ENCODE measurements at regions not wholly inside any gene's neighbourhood (a gene's known extent, or its start where the extent isn't known, plus 50 kb on each side); places are given as distances from the start of the nearest gene placed in this dataset.

DNA sequence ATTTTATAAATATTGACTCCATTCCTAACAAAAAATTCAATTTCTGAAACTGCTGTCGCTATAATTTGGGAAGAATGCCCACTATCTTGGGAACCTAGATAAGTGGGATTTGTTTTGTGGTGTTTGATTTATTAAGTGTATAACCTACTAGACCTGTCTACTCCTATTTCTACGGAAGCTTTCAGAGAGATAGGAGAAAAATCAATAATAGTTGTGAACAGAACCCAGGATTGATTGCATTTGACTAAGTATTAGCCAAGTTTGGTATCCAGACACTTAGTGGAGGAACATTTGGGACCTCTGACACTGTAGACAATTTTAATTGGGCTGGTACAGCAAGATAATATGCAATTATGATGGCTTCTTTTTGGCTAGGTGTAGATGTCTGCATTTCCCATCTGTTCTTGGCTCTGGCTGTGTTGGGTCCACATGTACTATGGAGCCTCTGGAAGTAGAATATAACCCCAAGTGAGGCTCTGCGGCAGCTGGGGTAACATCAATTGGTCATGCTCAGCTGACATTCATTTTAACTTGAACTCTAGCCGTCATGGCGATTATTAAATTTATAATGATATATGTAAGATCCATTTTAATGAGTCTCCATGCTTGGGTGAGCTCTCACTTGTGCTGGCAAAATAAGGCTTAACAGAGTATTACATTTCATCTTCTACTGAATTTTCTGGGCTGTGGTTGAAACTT lies 111.5 kb upstream of the E2F8 start:
- TF ChIP-seq, protein P1, sequence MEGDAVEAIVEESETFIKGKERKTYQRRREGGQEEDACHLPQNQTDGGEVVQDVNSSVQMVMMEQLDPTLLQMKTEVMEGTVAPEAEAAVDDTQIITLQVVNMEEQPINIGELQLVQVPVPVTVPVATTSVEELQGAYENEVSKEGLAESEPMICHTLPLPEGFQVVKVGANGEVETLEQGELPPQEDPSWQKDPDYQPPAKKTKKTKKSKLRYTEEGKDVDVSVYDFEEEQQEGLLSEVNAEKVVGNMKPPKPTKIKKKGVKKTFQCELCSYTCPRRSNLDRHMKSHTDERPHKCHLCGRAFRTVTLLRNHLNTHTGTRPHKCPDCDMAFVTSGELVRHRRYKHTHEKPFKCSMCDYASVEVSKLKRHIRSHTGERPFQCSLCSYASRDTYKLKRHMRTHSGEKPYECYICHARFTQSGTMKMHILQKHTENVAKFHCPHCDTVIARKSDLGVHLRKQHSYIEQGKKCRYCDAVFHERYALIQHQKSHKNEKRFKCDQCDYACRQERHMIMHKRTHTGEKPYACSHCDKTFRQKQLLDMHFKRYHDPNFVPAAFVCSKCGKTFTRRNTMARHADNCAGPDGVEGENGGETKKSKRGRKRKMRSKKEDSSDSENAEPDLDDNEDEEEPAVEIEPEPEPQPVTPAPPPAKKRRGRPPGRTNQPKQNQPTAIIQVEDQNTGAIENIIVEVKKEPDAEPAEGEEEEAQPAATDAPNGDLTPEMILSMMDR (conservative IDR thresholded peaks at IDR 0.05) = no peak
- H3K27ac ChIP-seq = no peak overlapping the region

DNA sequence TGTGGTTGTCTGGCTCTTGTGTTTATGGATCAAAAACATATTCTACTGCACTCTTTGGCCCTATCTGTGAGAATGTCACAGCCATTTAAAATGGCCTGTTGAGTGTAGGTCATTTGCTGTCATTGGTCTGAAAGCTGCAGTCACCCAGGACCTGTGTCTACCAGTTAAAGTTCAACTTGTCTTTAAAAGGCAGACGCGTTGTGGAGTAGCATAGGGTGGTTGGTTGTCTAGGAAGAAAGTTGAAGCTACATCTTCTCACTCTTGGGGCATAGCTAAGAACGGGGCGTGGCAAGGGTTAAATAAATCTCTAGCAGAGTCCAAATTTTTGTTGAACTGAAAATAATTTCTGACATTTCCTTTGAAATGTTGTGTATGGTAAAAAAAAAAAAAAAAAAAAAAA lies 110.7 kb upstream of the E2F8 start:
- TF ChIP-seq, protein P1 (conservative IDR thresholded peaks at IDR 0.05) = no peak
- no peak overlapping the region for H3K27ac ChIP-seq

DNA sequence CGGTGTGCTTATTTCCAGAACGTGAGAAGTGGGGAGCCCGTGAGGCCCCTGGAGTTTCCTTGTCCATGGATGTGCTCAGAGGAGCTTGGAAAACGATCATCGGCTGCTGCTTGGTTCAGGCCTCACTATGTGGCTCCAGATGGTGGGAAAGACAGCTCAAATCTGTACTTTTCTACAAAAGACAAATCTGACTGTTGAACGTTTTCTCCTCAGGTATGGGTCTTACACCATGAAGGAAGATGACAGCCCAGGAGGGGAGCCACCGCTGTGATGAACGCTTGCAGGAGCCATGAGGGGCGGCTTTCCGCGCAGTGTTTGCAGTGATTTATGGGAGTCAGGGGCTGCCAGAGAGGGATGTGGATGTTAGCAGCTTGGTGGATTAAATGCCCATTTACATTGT lies 109.4 kb upstream of the E2F8 start:
- H3K27ac ChIP-seq = no peak overlapping the region
- TF ChIP-seq, protein P1 (conservative IDR thresholded peaks at IDR 0.05) = no peak

DNA sequence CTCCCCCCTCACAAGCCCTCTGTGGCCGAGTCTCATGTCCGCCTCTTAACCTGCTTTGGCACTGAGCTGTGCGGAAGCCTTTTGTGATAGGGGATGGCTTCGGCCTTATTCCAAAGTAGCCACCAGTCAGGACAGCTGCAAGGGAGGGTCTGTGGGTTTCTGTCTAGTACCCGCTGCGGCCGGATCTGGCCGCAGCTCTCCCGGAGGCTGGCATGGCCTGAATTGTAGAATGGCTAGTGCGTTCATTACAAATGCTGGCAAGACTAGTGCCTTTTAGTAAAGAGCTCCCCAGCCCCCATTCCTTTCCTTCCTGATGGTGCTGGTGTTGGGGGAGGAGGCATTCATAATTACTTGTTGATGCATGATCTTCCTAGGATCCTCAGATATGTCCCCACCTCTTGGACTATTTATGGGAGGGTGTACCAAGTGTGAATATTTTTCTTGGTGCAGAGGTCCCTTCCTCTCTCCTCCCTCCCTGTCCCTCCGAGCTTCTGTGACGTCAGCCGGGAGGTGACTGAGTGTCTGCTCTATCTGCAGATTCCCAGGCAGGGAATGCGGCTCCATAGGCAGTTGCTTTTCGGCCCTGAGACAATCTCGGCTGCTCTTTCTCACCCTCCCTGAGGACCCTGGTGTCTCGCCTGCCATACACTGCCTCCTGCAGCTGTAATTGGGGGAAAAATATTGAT lies 108.7 kb upstream of the E2F8 start:
- H3K27ac ChIP-seq = no peak overlapping the region
- TF ChIP-seq, protein P1 (conservative IDR thresholded peaks at IDR 0.05) = no peak

DNA sequence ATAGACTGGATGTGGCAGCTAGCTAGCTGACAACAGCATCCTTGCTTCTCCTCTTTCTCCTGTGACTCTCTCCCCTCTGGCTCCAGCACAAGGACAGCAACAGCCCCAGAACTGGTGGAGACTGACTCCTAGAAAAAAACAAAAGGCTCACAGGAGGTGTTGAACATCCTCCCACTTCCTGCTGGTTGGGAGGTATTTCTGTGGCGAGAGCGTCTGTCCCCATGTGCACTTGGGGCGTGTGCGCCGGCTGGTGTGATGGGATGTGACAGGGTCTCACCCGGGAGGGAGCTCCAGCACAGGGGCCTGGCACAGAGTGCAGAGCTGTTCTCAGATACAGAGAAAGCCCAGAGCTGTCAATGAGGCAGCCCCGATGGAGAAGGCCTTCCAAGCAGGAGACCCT lies 107.2 kb upstream of the E2F8 start:
- TF ChIP-seq, protein P1 (conservative IDR thresholded peaks at IDR 0.05) = no peak
- H3K27ac ChIP-seq = no peak overlapping the region

DNA sequence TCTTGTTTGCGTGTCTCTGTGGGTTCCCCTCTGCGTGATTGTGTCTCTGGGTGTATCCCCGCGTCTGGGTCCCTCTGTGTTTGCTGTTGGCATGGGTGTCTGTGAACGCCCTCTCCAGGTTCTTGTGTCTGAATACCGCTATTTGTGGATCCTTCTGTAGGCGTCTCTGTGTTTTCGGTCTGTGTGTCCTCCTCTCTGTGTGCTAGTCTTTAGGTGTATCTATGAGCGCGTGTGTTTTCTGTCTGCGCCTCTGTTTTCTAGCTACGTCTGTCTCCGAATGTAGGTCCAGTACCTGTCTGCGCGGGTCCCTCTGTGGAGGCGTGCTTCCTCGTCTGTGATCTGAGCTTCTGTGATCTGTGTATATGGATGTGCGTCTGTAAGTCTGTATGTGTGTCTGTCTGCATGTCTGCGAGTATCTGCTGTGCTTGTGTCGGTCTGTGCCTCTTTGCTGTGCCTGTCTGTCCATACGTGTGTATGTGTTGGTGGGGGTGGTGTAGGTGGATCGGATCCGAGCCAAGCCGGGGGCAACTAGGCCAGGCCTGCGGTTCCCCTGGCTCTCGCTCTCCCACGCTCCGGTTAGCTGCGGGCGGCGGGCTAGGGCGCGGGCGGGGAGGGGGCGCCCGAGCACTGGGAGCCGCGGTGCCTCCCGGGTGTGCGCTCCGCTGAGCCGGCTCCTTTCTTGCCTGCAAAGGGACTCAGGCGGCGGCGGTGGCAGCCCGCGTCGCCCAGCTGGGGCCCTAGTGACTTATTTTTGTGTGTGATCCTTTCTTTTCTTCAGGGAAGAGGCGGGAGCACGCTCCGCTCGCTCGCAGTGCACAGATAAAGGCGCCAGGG lies 105.3 kb upstream of the E2F8 start:
- no peak overlapping the region for H3K27ac ChIP-seq
- TF ChIP-seq, protein P1 (conservative IDR thresholded peaks at IDR 0.05) = peak; percentile 27; the same call in 1 of the 2 replicates

DNA sequence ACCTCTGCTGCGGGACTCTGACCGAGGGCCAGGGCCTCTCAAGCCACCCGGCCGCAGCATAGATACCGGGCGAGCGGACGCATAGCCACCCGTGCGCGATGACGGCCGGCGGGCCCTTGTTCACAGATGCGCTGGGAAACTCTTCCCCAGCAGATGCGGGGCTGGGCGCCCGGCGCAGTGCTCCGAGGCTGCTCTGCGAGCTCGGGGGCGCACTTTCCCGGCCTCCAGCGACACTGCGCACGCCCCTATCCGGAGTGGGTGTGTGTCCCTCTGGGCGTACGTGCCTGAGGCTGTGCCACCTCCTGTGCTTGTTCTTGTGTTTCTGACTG lies 104.7 kb upstream of the E2F8 start:
- no peak overlapping the region for H3K27ac ChIP-seq
- TF ChIP-seq, protein P1 (conservative IDR thresholded peaks at IDR 0.05) = no peak
